ENCODE measurements at regions not wholly inside any gene's neighbourhood (a gene's known extent, or its start where the extent isn't known, plus 50 kb on each side); places are given as distances from the start of the nearest gene placed in this dataset.
A peak's percentile ranks its signal among the peaks of the same experiment; 100 is the strongest.

- peaks cover 3% of the 10 kb centered on the region for H3K4me1 ChIP-seq (ENCODE audit: control insufficient read depth, insufficient read depth, low read length)
- H3K36me3 ChIP-seq (ENCODE audit: control insufficient read depth, insufficient read depth, low read length): no peaks in the 10 kb centered on the region
- H3K27ac ChIP-seq (ENCODE audit: low read length): no peak overlapping the region
- 71% methylated on average over 1 of the region's 6 CpGs for WGBS (ENCODE audit: insufficient coverage)
- DNase-seq: no peak
- peaks cover 8% of the 10 kb centered on the region for H3K9me3 ChIP-seq (replicated peaks; ENCODE audit: control insufficient read depth, low read depth, low read length)
- H3K27me3 ChIP-seq (ENCODE audit: control insufficient read depth, insufficient read depth, low read length): peaks cover 4% of the 10 kb centered on the region
- no peak overlapping the region for H3K4me3 ChIP-seq (ENCODE audit: low read length)
These were observed 495.9 kb upstream of the PROK2 start for GRCh38 chr3:72280876-72281275.

- H3K36me3 ChIP-seq (ENCODE audit: control insufficient read depth, insufficient read depth, low read length): no peaks in the 10 kb centered on the region
- H3K9me3 ChIP-seq (replicated peaks; ENCODE audit: control insufficient read depth, low read depth, low read length): peaks cover 8% of the 10 kb centered on the region
- 45% methylated on average over 5 of the region's 6 CpGs for WGBS (ENCODE audit: insufficient coverage)
- H3K27me3 ChIP-seq (ENCODE audit: control insufficient read depth, insufficient read depth, low read length): peaks cover 2% of the 10 kb centered on the region
- peaks cover 16% of the 10 kb centered on the region for H3K4me1 ChIP-seq (ENCODE audit: control insufficient read depth, insufficient read depth, low read length)
- H3K27ac ChIP-seq (ENCODE audit: low read length): no peak overlapping the region
- DNase-seq: no peak
- no peak overlapping the region for H3K4me3 ChIP-seq (ENCODE audit: low read length)
These were observed 494.7 kb upstream of the PROK2 start for GRCh38 chr3:72279631-72280041.

- Histone ChIP-seq H3K4me3 (ENCODE audit: low read length) (no peak overlapping the region), H3K27ac (ENCODE audit: low read length) (no peak overlapping the region), H3K27me3 (ENCODE audit: control insufficient read depth, insufficient read depth, low read length) (peaks cover 2% of the 10 kb centered on the region), H3K36me3 (ENCODE audit: control insufficient read depth, insufficient read depth, low read length) (no peaks in the 10 kb centered on the region), H3K4me1 (ENCODE audit: control insufficient read depth, insufficient read depth, low read length) (peaks cover 20% of the 10 kb centered on the region), H3K9me3 (replicated peaks; ENCODE audit: control insufficient read depth, low read depth, low read length) (peaks cover 8% of the 10 kb centered on the region)
- DNase-seq: peak; percentile 72
- no CpG with 5 or more reads among the region's 3 CpGs for WGBS (ENCODE audit: insufficient coverage)
These were observed 494.2 kb upstream of the PROK2 start for GRCh38 chr3:72279068-72279604.

- Histone ChIP-seq H3K27me3 (ENCODE audit: control insufficient read depth, insufficient read depth, low read length) (peaks cover 2% of the 10 kb centered on the region), H3K4me1 (ENCODE audit: control insufficient read depth, insufficient read depth, low read length) (peaks cover 23% of the 10 kb centered on the region), H3K9me3 (replicated peaks; ENCODE audit: control insufficient read depth, low read depth, low read length) (peaks cover 8% of the 10 kb centered on the region), H3K4me3 (ENCODE audit: low read length) (no peak overlapping the region), H3K27ac (ENCODE audit: low read length) (no peak overlapping the region), H3K36me3 (ENCODE audit: control insufficient read depth, insufficient read depth, low read length) (no peaks in the 10 kb centered on the region)
- WGBS (ENCODE audit: insufficient coverage): 49% methylated on average over 2 of the region's 3 CpGs
- no peak for DNase-seq
These were observed 493.6 kb upstream of the PROK2 start for GRCh38 chr3:72278349-72279067.

GRCh38 chr3:72277710-72278109 lies 492.8 kb upstream of the PROK2 start:
- WGBS (ENCODE audit: insufficient coverage): 85% methylated on average over 1 of the region's 4 CpGs
- Histone ChIP-seq H3K36me3 (ENCODE audit: control insufficient read depth, insufficient read depth, low read length) (no peaks in the 10 kb centered on the region), H3K4me3 (ENCODE audit: low read length) (no peak overlapping the region), H3K27me3 (ENCODE audit: control insufficient read depth, insufficient read depth, low read length) (no peaks in the 10 kb centered on the region), H3K27ac (ENCODE audit: low read length) (no peak overlapping the region), H3K9me3 (replicated peaks; ENCODE audit: control insufficient read depth, low read depth, low read length) (peaks cover 2% of the 10 kb centered on the region), H3K4me1 (ENCODE audit: control insufficient read depth, insufficient read depth, low read length) (peaks cover 25% of the 10 kb centered on the region)
- DNase-seq: no peak

GRCh38 chr3:72276806-72277205 lies 491.9 kb upstream of the PROK2 start:
- peak; percentile 60 for DNase-seq
- peaks cover 25% of the 10 kb centered on the region for H3K4me1 ChIP-seq (ENCODE audit: control insufficient read depth, insufficient read depth, low read length)
- 42% methylated on average over 3 of the region's 3 CpGs for WGBS (ENCODE audit: insufficient coverage)
- peaks cover 4% of the 10 kb centered on the region for H3K27me3 ChIP-seq (ENCODE audit: control insufficient read depth, insufficient read depth, low read length)
- H3K27ac ChIP-seq (ENCODE audit: low read length): no peak overlapping the region
- H3K9me3 ChIP-seq (replicated peaks; ENCODE audit: control insufficient read depth, low read depth, low read length): no peaks in the 10 kb centered on the region
- H3K4me3 ChIP-seq (ENCODE audit: low read length): no peak overlapping the region
- H3K36me3 ChIP-seq (ENCODE audit: control insufficient read depth, insufficient read depth, low read length): no peaks in the 10 kb centered on the region

- DNase-seq: no peak
- H3K9me3 ChIP-seq (replicated peaks; ENCODE audit: control insufficient read depth, low read depth, low read length): no peaks in the 10 kb centered on the region
- H3K27me3 ChIP-seq (ENCODE audit: control insufficient read depth, insufficient read depth, low read length): peaks cover 6% of the 10 kb centered on the region
- no CpG with 5 or more reads among the region's 7 CpGs for WGBS (ENCODE audit: insufficient coverage)
- H3K36me3 ChIP-seq (ENCODE audit: control insufficient read depth, insufficient read depth, low read length): no peaks in the 10 kb centered on the region
- H3K27ac ChIP-seq (ENCODE audit: low read length): no peak overlapping the region
- H3K4me1 ChIP-seq (ENCODE audit: control insufficient read depth, insufficient read depth, low read length): peaks cover 32% of the 10 kb centered on the region
- H3K4me3 ChIP-seq (ENCODE audit: low read length): no peak overlapping the region
These were observed 490.4 kb upstream of the PROK2 start for GRCh38 chr3:72275331-72275751.

GRCh38 chr3:72274493-72275330 lies 489.8 kb upstream of the PROK2 start:
- Histone ChIP-seq H3K4me3 (ENCODE audit: low read length) (no peak overlapping the region), H3K4me1 (ENCODE audit: control insufficient read depth, insufficient read depth, low read length) (peaks cover 37% of the 10 kb centered on the region)
- DNase-seq: peak; percentile 57

GRCh38 chr3:72273615-72274014 lies 488.7 kb upstream of the PROK2 start:
- H3K9me3 ChIP-seq (replicated peaks; ENCODE audit: control insufficient read depth, low read depth, low read length): no peaks in the 10 kb centered on the region
- WGBS (ENCODE audit: insufficient coverage): 51% methylated on average over 2 of the region's 6 CpGs

More at GRCh38 chr3:72274493-72275330, 489.8 kb upstream of the PROK2 start:
- H3K9me3 ChIP-seq (replicated peaks; ENCODE audit: control insufficient read depth, low read depth, low read length): no peaks in the 10 kb centered on the region
- H3K27ac ChIP-seq (ENCODE audit: low read length): no peak overlapping the region
- H3K27me3 ChIP-seq (ENCODE audit: control insufficient read depth, insufficient read depth, low read length): peaks cover 6% of the 10 kb centered on the region
- WGBS (ENCODE audit: insufficient coverage): 19% methylated on average over 7 of the region's 12 CpGs
- no peaks in the 10 kb centered on the region for H3K36me3 ChIP-seq (ENCODE audit: control insufficient read depth, insufficient read depth, low read length)

GRCh38 chr3:72272356-72272755 lies 487.4 kb upstream of the PROK2 start:
- no peak overlapping the region for H3K27ac ChIP-seq (ENCODE audit: low read length)
- DNase-seq: no peak
- H3K36me3 ChIP-seq (ENCODE audit: control insufficient read depth, insufficient read depth, low read length): no peaks in the 10 kb centered on the region
- H3K4me3 ChIP-seq (ENCODE audit: low read length): no peak overlapping the region
- H3K27me3 ChIP-seq (ENCODE audit: control insufficient read depth, insufficient read depth, low read length): peaks cover 6% of the 10 kb centered on the region
- no peaks in the 10 kb centered on the region for H3K9me3 ChIP-seq (replicated peaks; ENCODE audit: control insufficient read depth, low read depth, low read length)
- 85% methylated on average over 3 of the region's 6 CpGs for WGBS (ENCODE audit: insufficient coverage)
- H3K4me1 ChIP-seq (ENCODE audit: control insufficient read depth, insufficient read depth, low read length): peaks cover 44% of the 10 kb centered on the region

More at GRCh38 chr3:72273615-72274014, 488.7 kb upstream of the PROK2 start:
- Histone ChIP-seq H3K4me3 (ENCODE audit: low read length) (no peak overlapping the region), H3K27ac (ENCODE audit: low read length) (no peak overlapping the region), H3K36me3 (ENCODE audit: control insufficient read depth, insufficient read depth, low read length) (no peaks in the 10 kb centered on the region), H3K4me1 (ENCODE audit: control insufficient read depth, insufficient read depth, low read length) (peaks cover 46% of the 10 kb centered on the region), H3K27me3 (ENCODE audit: control insufficient read depth, insufficient read depth, low read length) (peaks cover 6% of the 10 kb centered on the region)
- no peak for DNase-seq

All from muscle of leg (tissue), 3 donors.